Calu3 (cell line): ENCODE measurements at regions not wholly inside any gene's neighbourhood (a gene's known extent, or its start where the extent isn't known, plus 50 kb on each side); places are given as distances from the start of the nearest gene placed in this dataset.

Experiments used
- BruUV-seq: library from RNA; stranded (reverse); fragments of 400-500 nt; replicated peaks from 2 replicates; lab custom pipeline; 2021; lab: Mats Ljungman, UMichigan
- CTCF ChIA-PET: fragments of 300-600 bp; sonication (Branson Sonifier 250); formaldehyde crosslinking; loops from one replicate; lab custom pipeline; 2022; ENCODE audit warnings: antibody characterized with exemption; lab: Charles Lee
- DNase-seq: peaks from one replicate; pipeline ENCODE4 v3.0.0; 2022
- H3K27ac Mint-ChIP-seq: one replicate; pipeline ENCODE4 v1.8.0; 2022; ENCODE audit warnings: mixed read lengths; ENCODE audit not compliant: unreplicated experiment
- H3K27me3 Mint-ChIP-seq: one replicate; pipeline ENCODE4 v1.8.0; 2022; ENCODE audit warnings: mixed read lengths; ENCODE audit not compliant: unreplicated experiment
- H3K36me3 Mint-ChIP-seq: one replicate; pipeline ENCODE4 v1.8.0; 2022; ENCODE audit warnings: mild to moderate bottlenecking, moderate library complexity, mixed read lengths; ENCODE audit not compliant: insufficient read depth, unreplicated experiment
- H3K4me1 Mint-ChIP-seq: one replicate; pipeline ENCODE4 v1.8.0; 2022; ENCODE audit warnings: mild to moderate bottlenecking, low read depth, mixed read lengths; ENCODE audit not compliant: unreplicated experiment
- H3K4me3 Mint-ChIP-seq: one replicate; pipeline ENCODE4 v1.8.0; 2022; ENCODE audit warnings: mild to moderate bottlenecking, low read depth, moderate library complexity, mixed read lengths; ENCODE audit not compliant: unreplicated experiment
- H3K9me3 Mint-ChIP-seq: one replicate; pipeline ENCODE4 v1.8.0; 2022; ENCODE audit warnings: low read depth, mixed read lengths; ENCODE audit not compliant: unreplicated experiment
- CTCF ChIP-seq: fragments of 200-600 bp; IDR thresholded peaks from one replicate; pipeline ENCODE4 v1.8.0; 2022; ENCODE audit warnings: antibody characterized with exemption; ENCODE audit not compliant: unreplicated experiment
- intact Hi-C: fragments of 100-400 bp; cut with micrococcal nuclease; formaldehyde crosslinking; loops from one replicate; pipeline ENCODE4 v1.10.0; 2022; ENCODE audit not compliant: unreplicated experiment

GRCh38 chr14:75370416-75371205 lies 57.2 kb upstream of the JDP2 start:
- H3K27me3 Mint-ChIP-seq, result peaks cover 65% of the 10 kb centered on the region

GRCh38 chr14:75371297-75371696 lies 56.5 kb upstream of the JDP2 start:
- H3K27ac Mint-ChIP-seq, result no peak overlapping the region
- TF ChIP-seq CTCF, result no peak
- intact Hi-C loops, result no loop called here
- BruUV-seq, result no TSS peak
- no peaks in the 10 kb centered on the region for H3K4me1 Mint-ChIP-seq
- H3K4me3 Mint-ChIP-seq, result no peak overlapping the region
- H3K9me3 Mint-ChIP-seq, result no peaks in the 10 kb centered on the region
- no peaks in the 10 kb centered on the region for H3K36me3 Mint-ChIP-seq
- no peak for DNase-seq
- peaks cover 67% of the 10 kb centered on the region for H3K27me3 Mint-ChIP-seq
- CTCF ChIA-PET, result no interaction called here

More at GRCh38 chr14:75370416-75371205, 57.2 kb upstream of the JDP2 start:
- no peak for DNase-seq
- no peak overlapping the region for H3K4me3 Mint-ChIP-seq
- no peaks in the 10 kb centered on the region for H3K9me3 Mint-ChIP-seq
- TF ChIP-seq CTCF, result no peak
- BruUV-seq, result no TSS peak
- no peaks in the 10 kb centered on the region for H3K36me3 Mint-ChIP-seq
- intact Hi-C loops, result no loop called here
- H3K27ac Mint-ChIP-seq, result no peak overlapping the region
- CTCF ChIA-PET, result no interaction called here
- no peaks in the 10 kb centered on the region for H3K4me1 Mint-ChIP-seq

GRCh38 chr14:75372260-75372659 lies 55.6 kb upstream of the JDP2 start:
- intact Hi-C loops, result no loop called here
- Mint-ChIP-seq H3K27me3 (peaks cover 71% of the 10 kb centered on the region), H3K9me3 (peaks cover 3% of the 10 kb centered on the region), H3K36me3 (no peaks in the 10 kb centered on the region), H3K4me3 (no peak overlapping the region), H3K27ac (no peak overlapping the region), H3K4me1 (no peaks in the 10 kb centered on the region)
- CTCF ChIA-PET, result interaction anchor here (0.6 kb wide), 1 partner anchor 131 kb away, joined by 4 read pairs; no protein-coding TSS in a partner anchor
- no TSS peak for BruUV-seq
- DNase-seq, result no peak
- no peak for TF ChIP-seq CTCF

GRCh38 chr14:75373133-75373532 lies 54.7 kb upstream of the JDP2 start:
- no peak overlapping the region for H3K27ac Mint-ChIP-seq
- no peaks in the 10 kb centered on the region for H3K36me3 Mint-ChIP-seq
- no peaks in the 10 kb centered on the region for H3K4me1 Mint-ChIP-seq
- peaks cover 69% of the 10 kb centered on the region for H3K27me3 Mint-ChIP-seq
- DNase-seq, result no peak
- CTCF ChIA-PET, result no interaction called here
- H3K9me3 Mint-ChIP-seq, result peaks cover 3% of the 10 kb centered on the region
- BruUV-seq, result no TSS peak
- intact Hi-C loops, result no loop called here
- no peak overlapping the region for H3K4me3 Mint-ChIP-seq
- TF ChIP-seq CTCF, result no peak
